Epithelial cell of esophagus (primary cell): ENCODE measurements at regions not wholly inside any gene's neighbourhood (a gene's known extent, or its start where the extent isn't known, plus 50 kb on each side); places are given as distances from the start of the nearest gene placed in this dataset.
"Not testable (repeated sequence)": the region's sequence is repeated elsewhere in the genome, so short reads cannot be mapped to it uniquely, and the experiment has no call there.

Experiments used
- DNase-seq: peaks from one replicate; pipeline ENCODE4 v3.0.0; 2010; ENCODE audit warnings: low read depth
- H3K4me3 ChIP-seq: 2 replicates; pipeline ENCODE4 v1.5.1; 2011; ENCODE audit warnings: mild to moderate bottlenecking, low read length, control low read depth
- CTCF ChIP-seq: IDR thresholded peaks from 2 replicates; pipeline ENCODE4 v1.5.1; 2011; ENCODE audit warnings: low read depth, mild to moderate bottlenecking, low read length, control low read depth, inconsistent platforms; ENCODE audit not compliant: insufficient read depth; ENCODE audit errors: missing control alignments

- no peak for DNase-seq
- TF ChIP-seq CTCF, result no peak
- no peak overlapping the region for H3K4me3 ChIP-seq
These were observed 243.4 kb upstream of the P2RY1 start for GRCh38 chr3:152591515-152591914.

DNA sequence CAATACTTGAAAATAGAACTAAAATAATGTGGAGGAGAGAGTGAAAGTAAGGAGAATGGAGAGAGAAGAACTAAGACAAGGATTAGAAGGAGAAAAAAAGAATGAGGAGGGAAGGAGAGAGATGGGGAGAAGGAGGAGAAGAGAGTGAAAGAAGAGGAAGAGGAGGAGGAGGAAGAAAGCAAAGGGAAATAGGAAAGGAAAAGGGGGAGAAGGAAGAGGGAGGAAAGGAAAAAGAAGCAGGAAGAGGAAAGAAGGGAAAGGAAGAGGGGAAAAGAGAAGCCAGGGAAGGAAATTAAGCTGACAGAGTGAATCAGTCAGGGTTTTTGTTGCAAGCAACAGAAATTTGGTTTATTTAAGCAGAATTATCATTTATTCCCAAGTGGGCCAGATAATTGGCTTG is 241.7 kb upstream of the P2RY1 start:
- DNase-seq, result no peak
- TF ChIP-seq CTCF, result no peak
- H3K4me3 ChIP-seq, result no peak overlapping the region

- no peak overlapping the region for H3K4me3 ChIP-seq
- peak; percentile 42 for DNase-seq
- TF ChIP-seq CTCF, result no peak
These were observed 238.7 kb upstream of the P2RY1 start for GRCh38 chr3:152595975-152596821.

DNA sequence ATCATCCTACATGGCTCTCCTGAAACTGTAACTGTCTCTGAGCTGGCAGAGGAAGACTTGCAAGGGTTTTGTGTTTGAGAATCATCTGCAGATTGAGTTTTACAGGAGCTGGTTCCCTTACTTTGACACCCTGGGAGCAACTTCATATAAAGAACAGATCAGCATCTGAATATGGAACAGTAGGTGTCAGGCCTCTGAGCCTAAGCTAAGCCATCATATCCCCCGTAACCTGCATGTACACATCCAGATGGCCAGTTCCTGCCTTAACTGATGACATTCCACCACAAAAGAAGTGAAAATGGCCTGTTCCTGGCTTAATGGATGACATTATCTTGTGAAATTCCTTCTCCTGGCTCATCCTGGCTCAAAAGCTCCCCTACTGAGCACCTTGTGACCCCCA is 238.1 kb upstream of the P2RY1 start:
- DNase-seq, H3K4me3 ChIP-seq: not testable (repeated sequence)

- H3K4me3 ChIP-seq, result no peak overlapping the region
These were observed 228.8 kb upstream of the P2RY1 start for GRCh38 chr3:152606146-152606545.

DNA sequence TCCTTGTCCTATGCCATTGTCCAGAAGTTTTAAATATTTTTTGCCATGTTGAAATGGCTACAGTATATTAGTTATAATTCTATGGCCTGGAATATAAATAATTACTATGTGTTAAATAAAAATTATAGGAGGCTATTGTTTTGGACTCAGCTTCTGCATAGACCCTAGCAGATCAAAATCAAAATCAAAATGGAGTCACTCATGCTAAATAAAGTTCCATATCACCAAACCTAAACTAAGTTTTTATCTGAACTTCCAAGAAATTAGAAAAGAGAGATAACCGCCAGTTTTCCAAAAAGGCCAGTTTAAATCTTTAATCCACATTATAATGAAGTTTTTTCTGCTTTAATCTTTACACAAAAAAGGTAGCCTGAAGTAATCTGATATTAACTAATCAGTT is 227.8 kb upstream of the P2RY1 start:
- no peak overlapping the region for H3K4me3 ChIP-seq
- DNase-seq, result no peak
- no peak for TF ChIP-seq CTCF

More at GRCh38 chr3:152606146-152606545, 228.8 kb upstream of the P2RY1 start:
- no peak for DNase-seq
- TF ChIP-seq CTCF, result no peak

DNA sequence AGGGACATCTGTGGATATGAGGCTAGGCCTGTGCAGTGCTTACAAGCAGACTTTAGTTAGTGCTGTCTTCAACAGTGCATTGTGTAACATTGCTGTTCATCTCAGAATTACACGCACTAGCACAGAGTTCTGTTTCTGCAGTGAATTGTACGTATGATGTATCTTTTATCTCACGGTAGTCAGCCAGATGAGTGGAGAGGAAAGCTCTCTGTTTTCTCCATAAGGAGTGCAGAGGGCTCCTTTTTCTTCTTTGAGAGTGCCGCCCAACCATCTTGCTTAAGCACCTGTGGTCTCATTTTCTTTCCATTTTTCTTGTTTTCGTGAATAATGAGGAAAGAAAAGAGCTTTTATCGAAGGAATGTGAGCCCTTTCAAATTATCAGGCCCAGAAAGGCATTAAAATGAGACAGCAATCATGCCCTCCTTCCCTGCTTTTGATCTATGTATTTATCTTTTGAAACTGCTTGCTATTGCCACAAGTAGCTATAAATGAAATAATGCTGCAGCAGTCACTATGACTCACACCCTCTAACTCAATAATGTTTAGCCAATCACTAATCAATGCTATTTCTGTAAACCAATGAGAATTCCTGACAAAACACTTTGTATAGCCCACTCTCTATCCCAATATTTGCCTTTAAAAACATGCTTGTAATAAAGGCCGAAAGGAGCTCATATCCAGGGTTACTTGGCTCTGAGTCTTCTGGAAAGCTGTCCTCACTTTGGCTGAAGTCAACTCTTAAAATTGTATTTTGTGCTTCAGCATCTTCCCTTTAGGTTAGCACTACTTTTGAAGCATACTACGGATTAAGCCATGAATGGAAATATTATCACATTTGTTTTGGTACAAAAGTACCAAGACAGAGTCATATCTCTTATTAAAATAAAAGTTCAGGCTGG is 226.0 kb upstream of the P2RY1 start:
- no peak for TF ChIP-seq CTCF
- DNase-seq, result no peak
- H3K4me3 ChIP-seq, result no peak overlapping the region
